ENCODE measurements at regions not wholly inside any gene's neighbourhood (a gene's known extent, or its start where the extent isn't known, plus 50 kb on each side); places are given as distances from the start of the nearest gene placed in this dataset.

DNA sequence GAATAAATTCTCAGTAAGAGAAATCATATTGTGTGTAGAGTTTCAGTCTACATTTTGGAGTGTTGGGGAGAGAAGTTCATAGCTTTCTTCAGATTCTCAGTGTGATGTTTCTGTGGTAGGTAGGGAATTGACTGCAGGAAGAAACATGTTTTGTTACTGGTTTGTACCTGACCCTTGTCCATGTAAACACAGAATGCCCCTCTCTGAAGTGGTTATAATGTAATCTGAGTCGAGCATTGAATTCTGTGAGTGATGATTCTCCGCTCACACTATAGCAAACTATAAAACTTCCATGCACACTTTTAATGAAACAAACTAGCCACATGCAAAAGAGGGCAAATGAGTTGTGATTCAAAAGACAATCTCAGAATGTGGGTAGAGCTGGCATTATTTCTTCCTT lies 433.2 kb downstream of the USP25 start:
- TF ChIP-seq EZH2phosphoT487 (IDR thresholded peaks at IDR 0.05; ENCODE audit: insufficient read depth, low read depth) (no peak), EZH2 (IDR thresholded peaks at IDR 0.05; ENCODE audit: insufficient read depth, poor library complexity, severe bottlenecking) (no peak)

Measured in GM23248 (cell line).